Suprapubic skin (tissue), 4 donors: ENCODE measurements at regions not wholly inside any gene's neighbourhood (a gene's known extent, or its start where the extent isn't known, plus 50 kb on each side); places are given as distances from the start of the nearest gene placed in this dataset.
"Not testable (repeated sequence)": the region's sequence is repeated elsewhere in the genome, so short reads cannot be mapped to it uniquely, and the experiment has no call there.

ENCODE experiments used
- CTCF ChIP-seq, 2 donors: fragments of 200-600 bp in 1 of 2; fragments of 450-650 bp in 1 of 2; sonication (generic) in 1 of 2; IDR thresholded peaks; one replicate each; pipeline ENCODE4 v1.5.1; 2016 to 2019; ENCODE audit warnings: antibody characterized with exemption in 2 of 2, mild to moderate bottlenecking in 1 of 2, moderate library complexity in 1 of 2
- EP300 ChIP-seq: sonication (generic); formaldehyde crosslinking; IDR thresholded peaks from one replicate; pipeline ENCODE4 v1.6.1; 2017; ENCODE audit warnings: antibody characterized with exemption
- POLR2A ChIP-seq, 2 donors: fragments of 450-650 bp; IDR thresholded peaks; one replicate each; pipeline ENCODE4 v1.6.1; 2017; ENCODE audit warnings: antibody characterized with exemption in 2 of 2, mild to moderate bottlenecking in 2 of 2, moderate library complexity in 2 of 2
- POLR2AphosphoS5 ChIP-seq, 3 donors: sonication (generic); formaldehyde crosslinking; IDR thresholded peaks; one replicate each; pipeline ENCODE4 v1.6.1; 2017; ENCODE audit warnings: antibody characterized with exemption in 3 of 3

GRCh38 chr12:42860331-42860730 is 270.8 kb upstream of the PRICKLE1 start:
- TF ChIP-seq EP300; CTCF (IDR thresholded peaks at IDR 0.05); POLR2AphosphoS5 (IDR thresholded peaks at IDR 0.05); POLR2A (IDR thresholded peaks at IDR 0.05): not testable (repeated sequence)
